ENCODE measurements at regions not wholly inside any gene's neighbourhood (a gene's known extent, or its start where the extent isn't known, plus 50 kb on each side); places are given as distances from the start of the nearest gene placed in this dataset.

GRCh38 chr6:23140871-23141270 lies 571.5 kb downstream of the HDGFL1 start:
- DNase-seq (ENCODE audit: low read depth, low spot score), result no peak

GRCh38 chr6:23145781-23146180 lies 576.4 kb downstream of the HDGFL1 start:
- no peak for DNase-seq (ENCODE audit: low read depth, low spot score)

- no peak for DNase-seq (ENCODE audit: low read depth, low spot score)
Measured at GRCh38 chr6:23154159-23154558, 584.8 kb downstream of the HDGFL1 start.

- DNase-seq (ENCODE audit: low read depth, low spot score), result no peak
Measured at GRCh38 chr6:23170049-23170448, 600.7 kb downstream of the HDGFL1 start.

GRCh38 chr6:23173234-23173633 lies 603.9 kb downstream of the HDGFL1 start:
- peak; percentile 7 for DNase-seq (ENCODE audit: low read depth, low spot score)

- DNase-seq (ENCODE audit: low read depth, low spot score), result peak; percentile 79
Measured at GRCh38 chr6:23174781-23175361, 605.5 kb downstream of the HDGFL1 start.

- DNase-seq (ENCODE audit: low read depth, low spot score), result peak; percentile 13
Measured at GRCh38 chr6:23175391-23175790, 606.0 kb downstream of the HDGFL1 start.

GRCh38 chr6:23176471-23176870 lies 607.1 kb downstream of the HDGFL1 start:
- DNase-seq (ENCODE audit: low read depth, low spot score), result no peak

- no peak for DNase-seq (ENCODE audit: low read depth, low spot score)
Measured at GRCh38 chr6:23176883-23177282, 607.5 kb downstream of the HDGFL1 start.

GRCh38 chr6:23177806-23178205 lies 608.4 kb downstream of the HDGFL1 start:
- DNase-seq (ENCODE audit: low read depth, low spot score), result no peak

GRCh38 chr6:23179994-23180393 lies 610.6 kb downstream of the HDGFL1 start:
- no peak for DNase-seq (ENCODE audit: low read depth, low spot score)

- peak; percentile 92 for DNase-seq (ENCODE audit: low read depth, low spot score)
Measured at GRCh38 chr6:23180504-23181293, 611.3 kb downstream of the HDGFL1 start.

GRCh38 chr6:23181356-23182110 lies 612.2 kb downstream of the HDGFL1 start:
- DNase-seq (ENCODE audit: low read depth, low spot score), result no peak

GRCh38 chr6:23183846-23184245 lies 614.5 kb downstream of the HDGFL1 start:
- DNase-seq (ENCODE audit: low read depth, low spot score), result no peak

GRCh38 chr6:23184351-23184750 lies 615.0 kb downstream of the HDGFL1 start:
- DNase-seq (ENCODE audit: low read depth, low spot score), result no peak

GRCh38 chr6:23195487-23195886 lies 626.1 kb downstream of the HDGFL1 start:
- no peak for DNase-seq (ENCODE audit: low read depth, low spot score)

GRCh38 chr6:23199541-23199940 lies 630.2 kb downstream of the HDGFL1 start:
- no peak for DNase-seq (ENCODE audit: low read depth, low spot score)

- no peak for DNase-seq (ENCODE audit: low read depth, low spot score)
Measured at GRCh38 chr6:23200946-23201345, 631.6 kb downstream of the HDGFL1 start.

GRCh38 chr6:23202207-23202606 lies 632.8 kb downstream of the HDGFL1 start:
- DNase-seq (ENCODE audit: low read depth, low spot score), result no peak

GRCh38 chr6:23212398-23212797 lies 643.0 kb downstream of the HDGFL1 start:
- no peak for DNase-seq (ENCODE audit: low read depth, low spot score)

GRCh38 chr6:23213193-23213592 lies 643.8 kb downstream of the HDGFL1 start:
- peak; percentile 14 for DNase-seq (ENCODE audit: low read depth, low spot score)

GRCh38 chr6:23213651-23214050 lies 644.3 kb downstream of the HDGFL1 start:
- DNase-seq (ENCODE audit: low read depth, low spot score), result peak; percentile 7

- DNase-seq (ENCODE audit: low read depth, low spot score), result peak; percentile 2
Measured at GRCh38 chr6:23218751-23219150, 649.4 kb downstream of the HDGFL1 start.

All from astrocyte of the hippocampus (primary cell).